Esophagus muscularis mucosa (tissue), 3 donors: ENCODE measurements at regions not wholly inside any gene's neighbourhood (a gene's known extent, or its start where the extent isn't known, plus 50 kb on each side); places are given as distances from the start of the nearest gene placed in this dataset.

Source experiments
- CTCF ChIP-seq, 3 experiments: fragments of 200-600 bp in 2 of 3; fragments of 450-650 bp in 1 of 3; sonication (generic) in 2 of 3; IDR thresholded peaks; one replicate each; pipeline ENCODE4 v1.5.1; 2017 to 2019; ENCODE audit warnings: antibody characterized with exemption in 3 of 3, mild to moderate bottlenecking in 2 of 3, moderate library complexity in 1 of 3
- POLR2A ChIP-seq: fragments of 450-650 bp; IDR thresholded peaks from one replicate; pipeline ENCODE4 v1.6.1; 2017; ENCODE audit warnings: antibody characterized with exemption, moderate library complexity, mild to moderate bottlenecking, low read depth
- POLR2AphosphoS5 ChIP-seq, 2 donors: sonication (generic); formaldehyde crosslinking; IDR thresholded peaks; one replicate each; pipeline ENCODE4 v1.6.1; 2017; ENCODE audit warnings: antibody characterized with exemption in 2 of 2

- TF ChIP-seq CTCF (IDR thresholded peaks at IDR 0.05) = no peak
- no peak for TF ChIP-seq POLR2A
- no peak for TF ChIP-seq POLR2AphosphoS5 (IDR thresholded peaks at IDR 0.05)
Observed at GRCh38 chr13:84927442-84928169, 871.6 kb downstream of the SLITRK6 start.
